ENCODE measurements at regions not wholly inside any gene's neighbourhood (a gene's known extent, or its start where the extent isn't known, plus 50 kb on each side); places are given as distances from the start of the nearest gene placed in this dataset.

- no peak for TF ChIP-seq CEBPZ (IDR thresholded peaks at IDR 0.05; ENCODE audit: borderline replicate concordance, low read depth, low read length)
- TF ChIP-seq ZNF717 (CRISPR knock-in tag; IDR thresholded peaks at IDR 0.05): no peak
- no peak for TF ChIP-seq HSF4 (CRISPR knock-in tag; IDR thresholded peaks at IDR 0.05; ENCODE audit: borderline replicate concordance)
- no peak for TF ChIP-seq ZNF398 (CRISPR knock-in tag; IDR thresholded peaks at IDR 0.05)
- TF ChIP-seq PRMT5 (CRISPR knock-in tag; IDR thresholded peaks at IDR 0.05): no peak
These were observed 757.4 kb downstream of the SATB2 start (continued) for GRCh38 chr2:198700319-198700718.

- in situ Hi-C loops (cut with MboI): no loop called here
- no peak overlapping the region for H3K27ac ChIP-seq (ENCODE audit: extremely low read depth, low read depth, low read length)
These were observed 759.5 kb downstream of the SATB2 start for GRCh38 chr2:198698230-198698629.

More at GRCh38 chr2:198698230-198698629, 759.5 kb downstream of the SATB2 start:
- Histone ChIP-seq H3K4me1 (replicated peaks in 1 of 2; ENCODE audit: control insufficient read depth in 2 of 2, insufficient read depth in 2 of 2, low read length in 2 of 2) (no peaks in the 10 kb centered on the region), H3K27me3 (ENCODE audit: control insufficient read depth in 2 of 2, insufficient read depth in 2 of 2, low read length in 2 of 2) (no peaks in the 10 kb centered on the region), H2AFZ (ENCODE audit: low read depth, low read length) (no peak overlapping the region), H3K36me3 (ENCODE audit: control insufficient read depth, insufficient read depth, low read length) (no peaks in the 10 kb centered on the region), H3K9me3 (replicated peaks; ENCODE audit: control insufficient read depth, insufficient read depth, low read depth, low read length) (no peaks in the 10 kb centered on the region), H3K4me3 (no peak overlapping the region), H3K79me2 (ENCODE audit: control insufficient read depth, insufficient read depth, low read length) (no peaks in the 10 kb centered on the region), H3K9ac (ENCODE audit: insufficient read depth in 1 of 2, low read depth in 2 of 2, low read length in 2 of 2) (no peak overlapping the region), H3K4me2 (ENCODE audit: insufficient read depth, low read length) (no peak overlapping the region), H4K20me1 (replicated peaks; ENCODE audit: control insufficient read depth, insufficient read depth, low read length) (no peaks in the 10 kb centered on the region), H3K9me1 (ENCODE audit: control insufficient read depth, insufficient read depth, low read length) (no peaks in the 10 kb centered on the region)
- no peak for DNase-seq (ENCODE audit: extremely low read depth in 1 of 4, low spot score in 3 of 4)
- no TSS peak for BruUV-seq (replicated peaks)
- TF ChIP-seq PATZ1 (CRISPR knock-in tag; IDR thresholded peaks at IDR 0.05; ENCODE audit: borderline replicate concordance) (no peak), HNRNPUL1 (IDR thresholded peaks at IDR 0.05; ENCODE audit: low read length) (no peak), ZNF197 (CRISPR knock-in tag; IDR thresholded peaks at IDR 0.05; ENCODE audit: low read depth) (no peak), ZNF41 (CRISPR knock-in tag; conservative IDR thresholded peaks at IDR 0.05) (no peak), BRD9 (IDR thresholded peaks at IDR 0.05; ENCODE audit: low read depth, partially characterized antibody) (no peak), KLF6 (CRISPR knock-in tag; IDR thresholded peaks at IDR 0.05; ENCODE audit: borderline replicate concordance) (no peak), SOX6 (IDR thresholded peaks at IDR 0.05) (no peak), YBX1 (IDR thresholded peaks at IDR 0.05) (no peak), NFIX (CRISPR knock-in tag; IDR thresholded peaks at IDR 0.05; ENCODE audit: low read depth) (no peak)
- no peak for FAIRE-seq
- POLR2A ChIA-PET: no interaction called here
- ATAC-seq: no peak
- intact Hi-C loops (cut with micrococcal nuclease): no loop called here
- CTCF ChIA-PET (ENCODE audit: low intra/inter-chr PET ratio): no interaction called here
